AML-193 (cell line): ENCODE measurements at regions not wholly inside any gene's neighbourhood (a gene's known extent, or its start where the extent isn't known, plus 50 kb on each side); places are given as distances from the start of the nearest gene placed in this dataset.

Source experiments
- DNase-seq, 2 experiments: peaks; one replicate each; lab custom pipeline; 2025; lab: John Stamatoyannopoulos, UW

- DNase-seq = peak; percentile 76 to 81
Measured at GRCh38 chr6:81818901-81819361, 66.5 kb upstream of the TENT5A start.

GRCh38 chr6:81816380-81816779 lies 63.9 kb upstream of the TENT5A start:
- no peak for DNase-seq

- peak; percentile 79 to 83 for DNase-seq
Measured at GRCh38 chr6:81814370-81815076, 62.0 kb upstream of the TENT5A start.

GRCh38 chr6:81813305-81813704 lies 60.8 kb upstream of the TENT5A start:
- peak; percentile 17 to 25 for DNase-seq

- peak; percentile 85 to 90 for DNase-seq
Measured at GRCh38 chr6:81812401-81812800, 59.9 kb upstream of the TENT5A start.

GRCh38 chr6:81808851-81809570 lies 56.5 kb upstream of the TENT5A start:
- peak; percentile 96 for DNase-seq

- DNase-seq = no peak
Measured at GRCh38 chr6:81806793-81807565, 54.5 kb upstream of the TENT5A start.

- no peak for DNase-seq
Measured at GRCh38 chr6:81802356-81802755, 49.9 kb upstream of the TENT5A start.
